ENCODE measurements at regions not wholly inside any gene's neighbourhood (a gene's known extent, or its start where the extent isn't known, plus 50 kb on each side); places are given as distances from the start of the nearest gene placed in this dataset.
"Not testable (repeated sequence)": the region's sequence is repeated elsewhere in the genome, so short reads cannot be mapped to it uniquely, and the experiment has no call there.

DNA sequence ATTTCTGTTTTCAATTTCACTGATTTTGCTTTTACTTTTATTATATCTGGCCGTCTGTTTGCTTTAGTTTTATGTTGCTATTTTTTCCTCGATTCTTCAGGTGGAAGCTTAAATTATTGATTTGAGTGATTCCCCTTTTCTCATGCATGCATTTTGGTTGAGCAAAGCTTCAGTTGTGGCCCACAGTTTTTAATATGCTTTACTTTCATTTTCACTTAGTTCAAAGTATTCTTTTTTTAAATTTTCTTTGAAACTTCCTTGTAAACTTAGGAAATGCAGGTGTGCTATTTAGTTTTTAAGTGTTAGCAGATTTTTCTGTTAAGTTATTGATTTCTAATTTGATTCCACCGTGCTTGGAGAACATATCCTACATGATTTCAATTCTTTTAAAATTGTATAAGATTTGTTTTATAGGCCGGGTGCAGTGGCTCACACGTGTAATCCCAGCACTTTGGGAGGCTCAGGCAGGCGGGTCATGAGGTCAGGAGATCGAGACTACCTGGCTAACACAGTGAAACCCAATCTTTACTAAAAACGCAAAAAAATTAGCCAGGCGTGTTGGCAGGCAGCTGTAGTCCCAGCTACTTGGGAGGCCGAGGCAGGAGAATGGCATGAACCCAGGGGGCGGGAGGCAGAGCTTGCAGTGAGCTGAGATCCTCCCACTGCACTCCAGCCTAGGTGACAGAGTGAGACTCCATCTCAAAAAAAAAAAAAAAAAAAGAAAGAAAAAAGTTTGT is 531.2 kb downstream of the KIF2B start:
- no peak for DNase-seq

DNA sequence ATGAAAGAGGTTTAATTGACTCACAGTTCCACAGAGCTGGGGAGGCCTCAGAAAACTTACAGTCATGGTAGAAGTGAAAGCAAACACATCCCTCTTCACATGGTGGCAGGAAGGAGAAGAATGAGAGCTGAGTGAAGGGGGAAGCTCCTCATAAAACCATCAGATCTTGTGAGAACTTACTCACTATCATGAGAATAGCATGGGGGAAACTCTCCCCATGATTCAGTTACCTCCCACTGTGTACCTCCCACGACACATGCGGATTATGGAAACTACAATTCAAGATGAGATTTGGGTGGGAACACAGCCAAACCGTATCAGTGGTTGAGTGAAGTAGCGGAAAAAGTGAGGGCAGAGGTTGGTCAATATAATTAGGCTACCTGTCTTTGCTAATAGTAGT is 538.3 kb downstream of the KIF2B start:
- DNase-seq, result not testable (repeated sequence)

DNA sequence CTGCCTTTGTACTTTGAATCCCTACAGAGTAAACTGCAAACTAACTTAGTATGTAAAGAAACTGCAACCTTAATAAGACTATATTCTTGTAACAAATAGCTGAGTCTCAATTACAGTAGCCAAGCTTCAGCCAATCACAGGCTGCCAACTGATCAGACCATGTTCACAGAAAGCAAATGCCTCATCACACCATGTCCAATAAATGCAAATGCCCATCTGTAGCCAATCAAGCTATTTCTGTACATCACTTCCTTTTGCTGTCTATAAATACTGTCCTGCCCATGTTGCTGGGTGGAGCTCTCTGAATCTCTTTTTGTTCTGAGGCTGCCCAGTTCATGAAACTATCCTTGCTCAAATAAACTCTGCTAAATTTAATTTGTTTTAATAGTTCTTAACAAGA is 531.7 kb upstream of the TOM1L1 start:
- no peak for DNase-seq

DNA sequence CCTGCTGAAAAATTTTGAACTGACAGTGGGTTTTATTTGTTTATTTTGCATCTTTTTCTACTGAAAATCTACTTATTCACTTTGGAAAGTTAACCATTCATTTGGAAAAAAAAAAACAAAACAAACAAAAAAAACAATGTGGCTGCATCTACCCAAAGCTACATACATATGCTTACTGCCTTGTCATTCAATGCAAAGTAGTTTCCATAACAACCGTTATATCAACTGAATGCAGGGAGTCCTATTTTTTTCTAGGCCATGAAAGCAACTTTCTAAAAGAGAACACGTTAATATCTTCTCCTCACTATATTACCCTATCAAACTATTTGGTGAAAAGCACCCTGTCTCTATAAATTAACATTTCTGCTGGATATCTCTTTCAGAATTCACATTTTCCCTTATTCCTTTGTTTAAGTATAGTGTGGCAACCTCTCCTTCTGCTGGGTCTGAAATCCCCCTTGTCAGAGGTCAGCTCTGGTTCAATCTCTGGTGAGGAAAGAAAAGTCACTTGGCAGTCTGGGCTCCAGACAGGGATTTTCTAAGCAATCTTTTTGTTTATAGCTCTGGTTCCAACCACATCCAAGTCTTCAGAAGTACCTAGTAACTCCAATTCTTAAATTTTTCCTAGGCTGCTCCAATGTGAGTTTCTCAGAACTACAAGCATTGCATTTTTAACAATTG is 528.4 kb upstream of the TOM1L1 start:
- no peak for DNase-seq

DNA sequence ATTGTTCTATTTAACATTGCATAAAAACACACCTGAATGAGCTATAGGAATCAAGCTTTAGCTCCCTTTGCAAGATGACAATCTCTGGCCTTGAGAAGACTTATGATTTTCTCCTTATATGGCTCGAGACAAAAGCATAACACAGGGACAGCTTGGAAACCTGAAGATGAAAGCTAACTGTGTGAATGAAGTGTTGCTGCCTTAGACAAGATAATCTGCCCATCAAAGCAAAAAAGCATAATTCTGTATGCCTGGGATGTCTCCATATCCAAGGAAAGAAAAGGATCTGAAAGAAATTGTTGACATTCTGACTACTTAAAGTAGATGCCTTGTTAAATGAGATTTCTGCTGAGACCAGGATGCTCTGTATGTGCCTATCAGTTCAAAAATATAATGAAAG is 526.7 kb upstream of the TOM1L1 start:
- no peak for DNase-seq

DNA sequence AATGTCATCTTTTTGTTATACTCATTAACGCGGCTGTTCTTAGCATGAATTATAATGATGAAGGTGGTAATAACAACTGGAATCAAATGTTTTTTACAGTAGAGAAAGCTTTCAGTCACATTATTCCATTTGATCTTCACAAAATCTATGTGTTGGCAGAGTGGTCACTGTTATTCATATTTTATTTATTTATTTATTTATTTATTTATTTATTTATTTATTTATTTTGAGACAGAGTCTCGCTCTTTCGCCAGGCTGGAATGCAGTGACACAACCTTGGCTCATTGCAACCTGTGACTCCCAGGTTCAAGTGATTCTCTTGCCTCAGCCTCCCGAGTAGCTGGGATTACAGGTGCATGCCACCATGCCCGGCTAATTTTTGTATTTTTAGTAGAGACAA is 524.2 kb upstream of the TOM1L1 start:
- DNase-seq, result not testable (repeated sequence)

DNA sequence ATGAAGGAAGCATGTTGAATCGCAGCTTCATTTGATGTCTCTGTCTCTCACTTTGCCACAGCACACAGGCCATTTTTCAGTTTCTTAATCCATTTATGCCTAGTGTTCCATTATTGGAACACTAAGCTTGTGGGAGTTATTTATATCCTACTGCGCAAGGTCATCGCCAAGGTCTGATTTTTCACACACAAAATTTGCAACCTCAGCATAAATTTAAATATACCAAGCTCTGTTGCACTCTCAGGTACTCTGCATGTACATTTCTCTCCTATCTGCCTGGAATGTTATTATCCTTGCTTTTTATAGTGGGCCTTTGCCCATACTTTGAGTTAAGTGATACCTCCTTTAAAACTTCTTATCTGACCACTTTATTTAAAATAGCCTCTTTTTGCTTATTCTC is 519.2 kb upstream of the TOM1L1 start:
- DNase-seq, result no peak

DNA sequence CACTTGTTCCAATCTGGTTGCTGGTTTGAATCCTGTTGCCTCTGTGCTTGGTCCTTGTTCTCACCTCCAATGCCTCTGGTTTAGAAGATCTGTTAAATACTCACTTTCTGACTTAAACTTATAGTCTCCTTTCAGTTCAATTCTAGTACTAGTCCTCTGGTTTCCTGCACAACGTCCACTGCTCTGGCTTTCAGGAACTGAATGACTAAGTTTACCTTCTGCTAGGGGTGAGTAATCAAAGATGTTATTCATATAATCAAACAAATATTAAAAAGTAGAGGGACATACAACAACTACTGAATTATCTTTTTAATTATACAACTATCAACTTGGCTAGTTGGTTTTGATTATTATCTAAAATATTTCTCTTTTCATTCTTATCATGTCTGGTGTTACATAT is 496.4 kb upstream of the TOM1L1 start:
- DNase-seq, result no peak

DNA sequence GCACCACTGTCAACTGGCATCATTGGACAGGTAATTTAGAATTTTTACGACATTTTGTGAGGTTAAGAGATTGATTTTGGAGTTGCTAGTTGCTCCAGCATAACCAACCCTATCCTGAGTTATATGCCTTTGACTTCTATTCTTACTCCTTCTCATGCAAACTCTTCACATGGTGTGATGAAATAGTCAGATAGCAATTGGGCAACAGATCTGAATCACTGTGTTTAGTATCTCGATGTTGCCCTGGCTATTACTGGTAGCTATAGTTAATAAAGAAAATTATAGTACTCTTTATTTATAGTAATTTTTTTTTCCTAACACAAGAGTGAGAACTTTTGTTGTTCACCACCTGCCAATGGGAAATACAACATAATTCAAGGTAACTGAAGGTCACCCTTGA is 494.8 kb upstream of the TOM1L1 start:
- no peak for DNase-seq

DNA sequence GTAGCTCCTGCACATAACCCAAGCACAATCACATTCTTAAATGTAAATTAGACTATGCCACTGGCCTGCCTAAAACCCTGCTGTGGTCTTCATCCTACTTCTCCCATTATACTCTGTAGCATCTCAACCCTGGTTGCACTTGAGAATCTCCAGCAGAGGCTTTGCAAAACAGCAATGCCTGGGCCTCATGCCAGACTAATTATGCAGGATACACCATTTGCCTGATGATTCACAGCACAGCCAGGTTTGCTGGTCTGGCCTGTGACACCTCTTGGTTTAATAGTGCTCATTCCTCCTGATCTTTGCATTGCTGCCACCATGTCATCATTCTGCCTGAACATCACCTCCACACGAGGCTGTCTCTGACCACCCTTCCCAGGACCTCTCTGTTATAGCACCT is 491.9 kb upstream of the TOM1L1 start:
- no peak for DNase-seq

DNA sequence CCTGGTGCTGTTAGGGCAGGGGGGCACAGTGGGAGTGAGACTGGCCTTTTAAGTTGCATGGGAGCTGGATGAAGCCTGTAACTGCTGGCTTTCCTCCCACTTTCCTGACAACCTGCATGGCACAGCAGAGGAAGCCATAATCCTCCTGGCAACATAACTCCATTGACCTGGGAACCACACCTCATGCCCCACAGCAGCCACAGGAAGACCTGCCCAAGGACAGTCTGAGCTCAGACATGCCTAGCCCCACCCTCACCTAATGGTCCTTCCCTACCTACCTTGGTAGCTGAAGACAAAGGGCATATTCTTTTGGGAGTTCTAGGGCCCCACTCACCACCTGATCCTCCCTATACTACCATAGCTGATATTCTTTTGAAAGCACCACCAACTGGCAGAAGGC is 482.2 kb upstream of the TOM1L1 start:
- no peak for DNase-seq

DNA sequence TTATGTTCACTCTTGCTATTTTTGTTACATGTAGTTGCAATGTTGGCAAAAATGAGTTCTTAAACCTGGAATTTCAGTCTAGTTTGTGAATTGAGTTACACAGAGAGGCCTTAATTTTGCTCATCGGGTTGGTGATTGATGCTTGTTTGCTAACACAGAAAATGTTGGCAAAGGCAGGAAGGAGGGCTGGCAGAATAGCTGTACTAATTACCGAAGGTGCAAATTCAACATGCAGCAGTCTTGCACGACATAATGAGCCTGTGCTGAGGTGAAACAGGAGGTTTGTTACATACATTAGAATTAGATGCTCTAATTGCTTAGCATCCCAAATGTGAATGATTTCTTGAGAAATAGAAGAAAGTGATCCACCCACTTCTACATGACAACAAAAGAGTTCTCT is 475.0 kb upstream of the TOM1L1 start:
- no peak for DNase-seq

DNA sequence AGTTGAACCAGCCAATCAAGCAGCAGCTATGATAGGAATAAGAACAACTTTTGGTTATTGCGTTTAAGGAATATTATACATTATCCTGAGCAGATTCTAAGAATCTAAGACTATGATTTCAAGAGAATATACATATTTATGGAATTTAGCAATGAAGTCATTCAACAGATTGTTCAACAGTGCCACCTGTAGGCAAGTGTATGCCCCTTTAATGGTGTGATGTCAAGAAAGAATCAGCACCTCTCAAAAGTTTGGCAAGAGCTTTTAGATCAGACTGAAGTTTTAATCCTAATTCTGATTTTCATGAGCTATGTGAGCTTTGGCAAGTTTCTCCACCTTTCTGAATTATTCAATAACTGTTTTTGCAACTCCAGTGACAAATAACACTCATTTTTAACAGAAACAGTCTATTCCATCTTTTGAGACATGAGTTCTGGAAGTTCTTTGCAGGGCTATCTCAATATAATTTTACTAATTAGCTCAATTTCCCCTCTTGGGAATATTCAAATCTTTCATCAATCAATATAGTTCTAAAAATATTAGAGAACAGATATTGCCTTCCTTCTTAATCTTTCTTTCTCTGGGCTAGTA is 474.3 kb upstream of the TOM1L1 start:
- DNase-seq, result peak; percentile 1 to 2

DNA sequence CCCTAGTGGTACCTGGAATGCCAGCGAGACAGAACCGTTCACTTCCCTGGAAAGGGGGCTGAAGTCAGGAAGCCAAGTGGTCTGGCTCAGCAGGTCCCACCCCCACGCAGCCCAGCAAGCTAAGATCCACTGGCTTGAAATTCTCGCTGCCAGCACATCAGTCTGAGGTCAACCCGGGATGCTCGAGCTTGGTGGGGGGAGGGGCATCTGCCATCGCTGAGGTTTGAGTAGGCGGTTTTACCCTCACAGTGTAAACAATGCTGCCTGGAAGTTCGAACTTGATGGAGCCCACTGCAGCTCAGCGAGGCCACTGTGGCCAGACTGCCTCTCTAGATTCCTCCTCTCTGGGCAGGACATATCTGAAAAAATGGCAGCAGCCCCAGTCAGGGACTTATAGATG is 464.7 kb upstream of the TOM1L1 start:
- DNase-seq, result no peak

DNA sequence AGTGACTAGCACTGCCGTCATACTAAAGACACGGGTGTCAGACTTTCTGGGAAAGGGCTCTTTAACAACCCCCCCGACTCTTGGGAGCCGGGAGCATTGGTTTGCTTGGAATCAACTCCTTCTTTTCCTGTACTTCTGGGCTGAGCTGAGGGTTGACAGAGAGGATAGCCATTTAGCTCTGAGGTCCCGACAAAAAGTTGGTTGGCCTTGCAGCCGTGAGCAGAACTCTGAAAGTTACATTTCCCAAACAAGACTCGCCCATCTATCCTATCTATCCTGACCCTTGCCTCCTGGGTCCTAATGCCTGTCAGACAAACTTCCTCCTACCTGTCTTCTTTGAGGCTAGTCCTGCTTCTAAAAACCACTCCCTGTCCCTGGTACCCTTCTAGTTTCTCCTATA is 460.8 kb upstream of the TOM1L1 start:
- no peak for DNase-seq

DNA sequence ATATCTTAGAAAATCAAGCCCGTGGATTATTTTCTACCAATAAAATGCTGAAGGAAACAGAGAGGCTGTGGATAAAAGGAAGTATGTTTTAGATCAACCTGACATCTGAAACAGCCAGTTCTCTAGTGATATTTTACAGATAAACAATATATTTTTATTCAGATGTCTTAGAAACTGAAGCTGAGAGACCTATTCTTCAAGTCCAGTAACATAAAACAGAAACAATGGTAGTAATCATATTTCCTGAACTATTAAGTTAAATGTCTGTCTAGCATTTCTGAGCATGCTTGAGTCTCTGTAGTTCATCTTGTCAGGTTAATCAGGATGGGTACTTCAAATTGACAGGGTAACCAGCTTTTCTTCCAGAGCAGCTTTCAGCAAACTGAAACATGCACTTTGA is 449.6 kb upstream of the TOM1L1 start:
- DNase-seq, result no peak

DNA sequence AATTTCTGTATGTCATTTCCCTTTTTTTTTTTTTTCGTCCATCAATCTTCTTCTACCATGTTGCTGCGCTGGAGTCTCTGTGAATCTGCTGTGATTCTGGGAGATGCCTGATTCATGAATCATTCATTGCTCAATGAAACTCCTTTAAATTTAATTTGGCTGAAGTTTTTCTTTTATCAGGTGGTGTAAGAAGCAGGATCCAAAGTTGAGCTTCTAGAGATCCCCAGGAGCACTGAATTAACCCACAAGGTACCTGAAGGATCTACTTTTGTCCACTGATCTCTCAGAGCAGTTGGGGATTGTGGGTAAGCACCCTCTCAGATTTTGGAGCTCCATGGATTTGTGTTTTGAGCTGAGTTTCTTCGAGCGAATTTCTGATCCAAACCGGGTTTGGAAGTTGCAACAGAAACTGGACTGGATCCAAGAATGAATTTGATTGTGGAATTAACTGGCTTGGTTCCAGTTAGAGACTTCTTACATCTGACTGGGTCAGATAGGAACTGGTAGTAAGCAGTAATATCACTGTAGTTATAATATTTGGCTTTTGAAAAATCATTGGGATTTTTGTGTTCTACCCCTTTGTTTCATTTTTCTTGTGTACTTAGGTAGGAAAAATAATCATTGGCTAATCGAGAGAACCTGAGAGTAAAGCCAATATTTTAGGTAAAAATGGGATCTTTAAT is 447.8 kb upstream of the TOM1L1 start:
- DNase-seq, result no peak

DNA sequence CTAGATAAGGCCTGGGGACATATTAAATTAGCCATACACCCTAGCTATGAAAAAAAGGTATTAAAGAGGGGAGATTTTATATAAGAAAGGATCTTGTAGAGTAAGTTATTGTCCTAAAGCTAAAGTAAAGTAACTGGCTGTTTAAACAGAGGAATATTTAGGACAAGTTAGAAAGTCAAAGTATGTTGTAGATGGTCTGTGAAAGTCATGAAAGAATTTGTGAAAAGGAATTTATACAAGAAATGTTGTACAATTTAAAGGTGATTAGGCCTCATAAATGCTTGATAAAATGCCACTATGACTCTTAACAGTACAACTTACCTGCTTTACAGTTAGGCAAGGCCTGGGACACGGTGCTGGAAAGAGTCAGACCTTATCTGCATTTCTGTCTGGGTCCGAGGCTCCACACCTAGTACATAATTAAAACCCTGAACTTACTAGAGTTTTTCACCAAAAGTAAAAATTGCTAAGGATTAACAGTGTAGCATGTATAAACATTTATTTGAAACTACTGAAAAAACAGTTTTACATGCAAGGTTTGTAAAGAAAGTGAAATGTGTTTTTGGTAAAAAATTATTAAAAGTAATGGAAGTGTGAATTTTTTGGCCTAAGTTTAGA is 445.3 kb upstream of the TOM1L1 start:
- no peak for DNase-seq

DNA sequence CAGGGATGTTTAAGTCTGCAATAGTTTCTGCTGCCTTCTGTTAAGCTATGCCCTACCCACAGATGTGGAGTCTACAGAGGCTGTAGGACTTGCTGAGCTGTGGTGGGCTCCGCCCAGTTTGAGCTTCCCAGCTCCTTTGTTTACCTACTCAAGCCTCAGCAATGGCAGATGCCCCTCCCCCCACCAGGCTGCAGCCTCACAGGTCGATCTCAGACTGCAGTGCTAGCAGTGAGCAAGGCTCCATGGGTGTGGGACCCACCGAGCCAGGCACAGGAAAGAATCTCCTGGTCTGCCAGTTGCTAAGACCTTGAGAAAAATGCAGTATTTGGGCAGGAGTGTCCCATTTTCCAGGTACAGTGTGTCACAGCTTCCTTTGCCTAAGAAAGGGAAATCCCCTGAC is 435.2 kb upstream of the TOM1L1 start:
- DNase-seq, result not testable (repeated sequence)

DNA sequence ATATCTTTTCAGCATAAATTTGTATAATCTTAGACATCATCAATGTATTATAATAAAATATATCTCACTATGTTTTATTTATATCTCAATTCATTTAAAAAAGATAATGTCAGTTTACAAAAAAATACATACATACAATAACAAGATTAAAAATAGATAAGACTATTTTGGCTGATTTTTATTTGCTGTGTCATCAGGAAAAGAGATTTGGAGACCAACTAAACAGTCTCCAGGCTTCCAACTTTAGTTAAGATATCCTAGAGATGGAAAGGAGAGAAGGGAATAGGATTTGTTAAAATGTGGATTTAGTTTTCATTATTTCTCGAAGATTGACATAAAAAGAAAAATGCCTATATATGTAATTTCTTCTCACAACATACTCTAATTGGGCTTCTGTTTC is 433.8 kb upstream of the TOM1L1 start:
- DNase-seq, result no peak

DNA sequence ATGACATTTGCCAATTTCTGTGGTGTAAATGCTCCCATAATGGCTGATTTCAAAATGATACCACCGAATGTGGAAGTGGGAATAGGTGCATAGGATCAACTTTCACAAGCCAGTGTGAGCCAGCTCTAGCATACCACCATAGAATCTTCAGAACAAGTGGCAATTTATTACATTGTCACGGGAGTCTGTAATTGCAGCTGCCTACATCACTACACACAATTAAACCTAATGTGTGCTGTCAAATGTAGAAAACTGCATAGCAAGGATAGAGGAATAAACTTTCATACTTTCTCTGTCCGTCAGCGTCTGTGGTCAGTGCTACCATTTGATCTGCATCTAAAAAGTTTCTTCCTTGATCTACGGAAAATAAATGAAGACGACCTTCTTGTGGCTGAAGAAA is 417.8 kb upstream of the TOM1L1 start:
- DNase-seq, result no peak

DNA sequence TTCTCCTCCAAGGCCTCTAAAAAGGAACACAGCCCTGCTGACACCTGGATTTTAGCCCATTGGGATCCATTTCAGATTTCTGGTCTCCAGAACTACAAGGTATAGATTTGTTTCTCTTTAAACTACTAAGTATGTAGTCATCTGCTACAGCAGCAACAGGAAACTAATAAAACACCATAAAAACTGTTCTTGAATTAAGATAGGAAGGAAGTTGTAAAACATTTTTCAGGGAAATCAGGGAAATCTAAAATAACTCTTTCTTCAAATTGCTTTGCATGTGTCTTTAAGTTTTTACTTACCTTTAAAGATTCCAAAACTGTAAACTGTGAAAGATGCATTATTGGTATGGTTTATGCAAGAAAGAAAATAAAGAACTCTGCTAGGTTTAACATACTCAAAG is 407.0 kb upstream of the TOM1L1 start:
- DNase-seq, result no peak
